DMS79 treated with DMSO at 0.1 percent for 48 hours (cell line): ENCODE measurements at regions not wholly inside any gene's neighbourhood (a gene's known extent, or its start where the extent isn't known, plus 50 kb on each side); places are given as distances from the start of the nearest gene placed in this dataset.

Experiments used
- DNase-seq: peaks from one replicate; lab custom pipeline; 2025; lab: John Stamatoyannopoulos, UW

DNA sequence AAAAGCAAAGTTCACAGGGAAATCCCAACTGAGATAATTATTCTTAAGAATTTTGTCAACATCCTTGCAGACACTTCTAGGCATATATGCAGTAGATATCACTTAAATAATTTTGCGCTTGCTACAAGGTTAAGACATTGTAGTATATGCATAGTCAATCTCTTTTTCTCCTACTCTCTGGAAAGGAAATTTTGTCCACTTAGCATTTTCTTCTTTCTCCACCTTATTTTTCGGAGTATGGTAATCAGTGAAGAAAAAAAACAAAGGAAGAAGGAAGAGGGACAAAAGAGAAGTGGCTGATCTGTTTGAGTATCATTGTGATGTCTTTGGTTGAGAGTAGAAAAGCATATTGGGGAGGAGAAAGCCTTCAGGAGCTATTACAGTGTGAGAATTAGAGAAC is 104.6 kb downstream of the LACC1 start:
- no peak for DNase-seq

DNA sequence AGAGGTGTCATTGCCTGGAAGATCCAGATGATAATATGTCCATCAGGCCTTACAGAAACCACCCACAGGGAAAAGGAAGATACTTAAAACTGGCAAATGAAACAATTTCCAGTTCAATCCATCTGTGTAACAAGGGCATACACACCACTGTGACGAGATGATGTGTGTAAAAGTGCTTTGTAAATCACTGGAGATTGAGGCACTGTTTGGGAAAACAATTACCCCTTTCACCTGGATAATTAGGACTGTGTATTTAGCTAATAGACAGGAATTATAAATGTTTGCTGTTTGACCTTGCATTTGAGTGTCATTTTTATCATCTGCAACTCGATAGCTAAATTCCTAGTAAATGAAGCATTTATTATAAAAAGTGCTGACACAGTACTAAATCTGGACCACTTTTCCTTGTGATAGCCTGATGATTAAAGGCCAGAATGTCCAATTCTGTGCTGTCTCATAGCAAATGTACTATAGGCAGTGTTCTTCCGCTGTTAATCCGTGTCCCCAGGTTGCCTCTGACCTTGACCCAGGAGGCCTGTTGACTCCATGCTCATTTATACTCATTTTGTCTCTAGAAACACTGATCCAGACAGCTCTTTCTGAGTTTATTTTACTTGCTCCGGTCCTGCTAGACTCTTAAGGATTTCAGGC is 105.8 kb downstream of the LACC1 start:
- DNase-seq, result peak; percentile 53

DNA sequence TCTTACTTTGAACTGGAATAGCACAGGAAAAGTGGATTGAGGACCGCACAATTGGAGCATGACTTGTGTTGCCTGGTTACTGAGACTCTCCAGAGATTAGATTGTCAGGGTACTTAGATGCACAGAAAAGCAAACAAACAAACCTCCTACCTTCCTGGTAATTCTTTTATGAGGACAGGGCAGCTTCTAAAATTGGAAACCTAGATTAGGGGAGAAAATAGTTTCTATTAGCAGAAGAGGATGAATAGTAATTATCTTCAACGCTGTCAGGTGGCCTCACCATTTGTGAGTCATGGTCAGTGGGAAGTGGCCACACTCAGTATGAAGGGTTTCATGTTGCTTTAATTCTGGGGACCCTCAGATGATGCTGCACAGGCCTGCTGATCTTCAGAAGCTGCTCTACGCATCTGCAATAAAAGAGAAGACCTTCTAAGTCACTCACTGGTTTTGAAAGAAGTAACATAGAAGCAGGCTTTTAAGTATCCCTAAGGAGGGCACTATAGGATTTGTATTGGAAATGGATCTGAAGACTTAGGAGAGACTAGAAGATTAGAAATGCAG is 106.8 kb downstream of the LACC1 start:
- DNase-seq, result peak; percentile 92

DNA sequence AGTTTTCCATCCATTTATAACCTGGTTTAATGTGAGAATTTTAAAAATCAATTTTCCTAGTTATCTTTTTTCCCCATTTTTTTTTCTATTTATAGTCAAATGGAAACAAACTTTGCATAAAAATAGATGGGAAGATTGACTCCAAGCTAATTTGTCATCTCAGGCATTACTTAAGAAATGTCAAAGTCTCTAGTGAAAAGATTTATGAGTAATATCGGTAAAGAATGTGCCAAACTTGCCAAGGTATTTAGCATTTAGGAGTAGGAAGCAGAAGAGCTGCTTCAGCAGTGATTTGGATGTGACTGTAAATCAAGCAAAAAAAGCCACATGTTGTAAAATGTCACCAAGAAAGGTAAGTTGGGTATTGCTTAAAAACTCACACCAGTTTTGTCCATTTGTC is 108.6 kb downstream of the LACC1 start:
- DNase-seq, result no peak

DNA sequence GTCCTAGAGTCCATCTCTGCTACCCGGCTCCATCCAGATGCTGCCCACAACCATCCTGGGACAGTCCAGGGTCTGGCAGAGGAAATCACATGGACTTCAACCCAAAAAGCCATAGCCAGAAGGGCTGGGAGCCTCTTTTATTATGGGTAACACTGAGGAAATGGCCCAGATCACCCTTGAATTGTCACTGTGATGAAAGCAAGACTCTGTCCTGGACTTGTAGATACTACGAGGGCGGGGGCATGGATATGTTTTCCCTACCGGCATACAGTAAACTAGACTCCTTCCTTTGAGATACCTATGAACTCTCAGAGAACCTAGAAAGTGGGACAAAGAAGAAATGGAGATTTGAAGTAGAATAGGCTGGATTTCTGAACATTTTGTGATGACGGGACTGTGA is 110.3 kb downstream of the LACC1 start:
- DNase-seq, result no peak

DNA sequence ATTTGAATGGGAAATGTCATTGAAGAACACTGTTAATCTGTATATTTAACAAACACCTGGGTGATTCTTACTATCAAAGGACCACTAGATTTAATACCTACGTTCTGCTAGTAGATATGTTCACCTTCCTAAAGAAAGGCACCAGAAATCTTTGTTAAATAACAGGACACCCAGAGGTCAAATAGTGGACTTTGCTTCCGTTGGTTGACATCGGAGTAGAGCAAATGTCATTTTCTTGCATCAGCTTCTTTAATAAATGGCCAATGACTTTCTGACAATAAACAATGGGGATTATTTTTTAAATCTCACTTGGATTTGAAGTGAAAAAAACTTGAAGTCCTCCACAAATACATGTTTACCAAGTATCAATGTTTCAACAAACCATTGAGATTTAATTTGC is 111.1 kb downstream of the LACC1 start:
- no peak for DNase-seq

DNA sequence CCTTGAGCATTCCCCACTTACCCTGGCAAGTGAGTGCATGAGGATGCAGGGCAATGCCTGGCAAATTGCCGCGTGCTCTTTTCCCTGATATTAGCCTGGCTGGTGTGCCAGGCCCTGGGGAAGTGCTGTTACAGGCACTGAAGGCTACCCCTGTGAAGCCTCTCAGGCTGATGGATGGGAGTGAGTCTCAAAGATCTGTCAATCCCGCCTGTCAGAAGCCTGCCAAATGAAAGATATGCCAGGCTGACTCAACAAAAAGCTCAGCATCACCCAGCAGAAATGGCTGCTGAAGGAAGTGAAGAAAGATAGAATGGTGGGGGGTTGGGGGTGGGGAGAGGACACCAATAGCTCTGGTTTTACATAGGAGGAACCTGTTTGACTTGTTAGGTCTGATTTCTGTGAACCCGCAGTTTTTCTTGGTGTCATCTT is 112.1 kb downstream of the LACC1 start:
- DNase-seq, result no peak

DNA sequence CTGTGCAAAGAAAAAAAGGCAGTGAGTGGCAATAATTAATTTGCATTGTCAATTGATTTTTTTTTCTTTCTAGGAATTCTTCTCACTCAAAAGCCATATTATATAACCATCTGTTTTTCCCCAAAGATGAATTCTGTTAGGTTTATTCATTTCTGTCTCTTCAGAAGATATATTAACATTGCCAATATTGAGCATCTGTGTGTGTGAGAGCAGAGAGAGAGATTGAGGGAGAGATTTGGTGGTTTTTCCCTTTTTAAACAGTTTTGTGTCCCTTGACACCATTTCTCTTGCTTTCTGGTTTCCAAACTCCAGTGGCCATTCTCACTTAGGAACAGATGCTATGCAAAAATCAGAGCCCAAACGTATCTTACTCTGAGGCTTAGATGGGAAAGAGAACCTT is 112.5 kb downstream of the LACC1 start:
- no peak for DNase-seq

DNA sequence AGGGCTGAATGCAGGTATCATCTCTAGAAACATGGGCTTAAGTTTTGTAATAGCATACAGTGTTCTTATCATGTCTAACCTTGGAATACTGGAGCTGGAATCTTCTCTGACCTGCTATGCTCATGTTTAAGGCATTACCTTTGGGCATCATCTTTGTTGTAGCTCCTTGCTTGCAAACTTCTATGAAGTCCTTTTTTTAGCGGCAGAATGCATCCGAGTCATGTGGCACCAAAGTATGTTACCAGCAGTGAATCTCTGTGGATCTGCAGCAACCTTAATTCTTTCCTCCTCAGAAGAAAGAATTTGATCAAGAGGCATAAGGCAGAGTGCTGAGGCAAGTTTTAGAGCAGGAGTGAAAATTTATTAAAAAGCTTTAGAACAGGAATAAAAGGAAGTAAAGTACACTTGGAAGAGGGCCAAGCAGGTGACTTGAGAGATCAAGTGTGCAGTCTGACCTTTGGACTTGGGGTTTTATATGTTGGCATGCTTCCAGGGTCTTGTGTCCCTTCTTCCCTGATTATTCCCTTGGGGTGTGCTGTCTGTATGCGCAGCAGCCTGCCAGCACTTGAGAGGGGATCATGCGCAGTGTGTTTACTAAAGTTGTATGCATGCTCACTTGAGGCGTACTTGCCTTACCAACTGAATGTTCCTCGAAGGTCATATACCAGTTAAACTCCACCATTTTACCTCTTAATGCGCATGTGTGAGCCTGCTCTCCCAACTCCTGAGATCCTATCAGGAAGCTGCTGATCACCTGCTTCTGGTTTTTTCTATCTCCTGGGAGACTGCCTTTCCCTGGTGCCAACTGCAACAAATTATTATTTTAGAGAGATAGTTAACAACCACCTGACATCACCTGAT is 115.5 kb downstream of the LACC1 start:
- DNase-seq, result peak; percentile 61

DNA sequence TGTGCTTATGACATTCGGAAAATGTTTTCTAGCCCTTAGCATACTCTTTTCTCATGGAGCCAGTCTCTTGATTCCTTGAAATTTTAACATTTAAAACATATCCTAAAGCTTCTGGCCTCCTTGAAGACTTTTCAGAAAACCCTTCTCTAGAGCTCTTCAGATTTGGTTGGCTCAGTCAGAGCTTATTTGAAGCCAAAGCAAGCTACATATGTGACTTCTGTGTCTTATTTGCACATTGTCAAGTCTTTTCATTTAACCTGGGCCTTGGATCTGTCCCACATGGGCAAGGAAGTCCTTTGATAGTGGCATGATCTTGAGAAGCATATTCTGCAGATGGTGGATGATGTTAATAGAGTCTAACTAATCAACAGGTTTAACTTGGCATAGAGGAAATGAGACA is 116.5 kb downstream of the LACC1 start:
- no peak for DNase-seq

DNA sequence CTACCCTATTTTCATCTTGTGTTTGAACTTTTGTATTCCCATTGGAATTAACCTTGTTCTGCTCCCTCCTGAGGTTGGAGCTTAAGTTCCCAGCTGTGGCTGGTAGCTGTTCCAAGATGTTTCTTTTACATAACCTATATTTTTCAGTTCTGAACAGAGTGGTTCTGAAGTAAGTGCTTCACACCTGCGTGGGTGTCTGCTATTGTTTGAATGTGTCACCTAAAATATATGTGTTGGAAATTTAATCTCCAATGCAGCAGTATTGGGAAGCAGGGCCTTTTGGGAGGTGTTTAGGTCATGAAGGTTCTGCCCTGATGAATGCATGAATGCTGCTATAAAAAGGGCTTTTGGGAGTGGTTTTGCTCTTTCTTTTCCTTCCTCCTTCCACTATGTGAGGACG is 123.8 kb downstream of the LACC1 start:
- no peak for DNase-seq

DNA sequence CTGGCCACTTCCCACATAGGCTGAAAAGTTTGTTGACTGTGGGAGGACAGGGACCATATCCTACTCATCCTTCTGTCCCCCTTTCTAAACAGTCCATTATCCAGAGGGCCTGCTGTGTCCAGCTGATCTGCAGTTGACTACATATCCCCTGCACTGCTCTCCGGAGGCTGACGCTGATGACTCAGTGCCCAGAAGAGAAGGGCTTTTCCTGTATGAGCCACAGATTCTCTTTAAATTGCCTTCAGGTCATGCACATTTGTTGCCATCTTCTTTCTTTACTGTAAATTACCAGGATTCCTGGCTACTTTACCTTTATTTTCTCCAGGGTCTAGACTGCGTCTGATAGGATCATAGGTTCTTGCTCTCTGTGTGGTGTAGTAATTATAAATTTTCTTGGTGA is 125.2 kb downstream of the LACC1 start:
- DNase-seq, result no peak

DNA sequence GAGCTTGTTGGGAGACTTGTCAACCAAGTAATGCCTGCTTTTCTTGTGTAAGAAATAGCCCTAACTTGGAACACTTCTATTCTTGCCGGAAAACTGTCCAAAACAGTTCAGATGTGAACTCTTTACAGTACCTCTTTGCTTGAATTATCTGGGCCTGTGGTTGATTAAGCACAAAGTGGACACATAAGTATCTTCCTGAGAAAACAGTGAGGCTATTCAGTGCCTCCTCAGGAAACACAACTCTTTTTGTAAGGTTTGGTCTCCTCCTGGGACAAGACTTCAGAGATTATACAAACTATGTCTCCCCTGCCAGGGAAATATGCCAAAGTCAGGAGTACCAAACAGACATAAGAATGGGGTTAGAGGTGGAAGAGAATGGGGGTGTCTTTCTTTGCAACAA is 127.7 kb downstream of the LACC1 start:
- no peak for DNase-seq

DNA sequence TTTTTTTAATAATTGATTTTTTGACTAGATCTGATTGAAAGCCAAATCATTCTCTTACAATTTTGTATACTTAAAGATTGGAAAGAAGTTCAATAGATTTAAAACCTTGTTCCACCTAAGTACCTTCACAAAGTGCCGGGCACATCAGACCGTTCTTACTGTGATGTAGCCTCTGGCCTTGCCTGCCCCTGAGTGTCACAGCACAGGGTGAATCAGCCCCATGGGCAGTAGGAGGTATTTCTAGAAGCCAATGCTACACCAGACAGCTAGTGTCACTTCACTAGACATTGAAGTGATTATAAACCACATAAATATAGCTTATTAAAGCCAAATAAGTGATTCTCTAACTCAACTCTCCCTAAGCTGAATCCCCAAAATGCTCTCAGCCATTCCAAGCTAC is 131.3 kb downstream of the LACC1 start:
- DNase-seq, result no peak

DNA sequence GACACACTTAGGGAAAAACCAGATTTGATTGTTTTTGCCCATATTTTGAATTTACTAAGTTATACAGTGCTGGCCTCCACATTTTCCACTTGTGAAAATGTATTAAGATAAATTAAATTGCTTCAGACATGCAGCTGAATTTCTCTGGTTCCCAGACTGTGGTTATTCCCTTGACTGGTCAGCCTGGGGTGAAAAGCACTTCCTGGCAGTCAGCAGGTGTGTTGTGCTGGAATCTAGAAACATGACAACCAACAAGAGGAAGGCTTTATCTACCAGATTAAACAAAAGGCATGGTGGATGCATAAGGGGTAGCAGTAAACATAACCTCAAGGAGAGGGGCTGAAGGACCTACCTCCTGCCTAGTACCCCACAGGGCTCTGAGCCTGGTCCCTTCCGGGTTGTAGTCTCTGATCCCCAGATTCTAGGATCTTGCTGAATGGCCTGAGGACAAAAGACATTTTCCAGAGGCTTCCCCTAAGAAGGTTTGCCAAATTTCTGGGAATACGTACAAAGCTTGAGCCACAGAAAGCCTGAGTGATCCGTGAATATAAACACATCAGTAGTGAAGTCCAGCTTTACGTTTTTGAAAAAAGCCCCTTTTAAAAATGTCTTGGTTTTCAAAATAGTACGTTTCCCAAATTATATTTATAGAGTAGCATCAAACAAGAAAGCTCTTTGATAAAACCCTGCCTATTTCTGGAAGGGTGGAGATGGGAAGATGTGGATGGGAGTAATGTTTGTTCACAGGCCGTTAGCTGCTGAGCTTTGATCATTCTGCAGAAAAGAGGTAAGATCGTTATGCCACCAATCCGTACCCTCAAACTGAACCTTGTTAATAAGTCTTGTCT is 133.4 kb downstream of the LACC1 start:
- no peak for DNase-seq

DNA sequence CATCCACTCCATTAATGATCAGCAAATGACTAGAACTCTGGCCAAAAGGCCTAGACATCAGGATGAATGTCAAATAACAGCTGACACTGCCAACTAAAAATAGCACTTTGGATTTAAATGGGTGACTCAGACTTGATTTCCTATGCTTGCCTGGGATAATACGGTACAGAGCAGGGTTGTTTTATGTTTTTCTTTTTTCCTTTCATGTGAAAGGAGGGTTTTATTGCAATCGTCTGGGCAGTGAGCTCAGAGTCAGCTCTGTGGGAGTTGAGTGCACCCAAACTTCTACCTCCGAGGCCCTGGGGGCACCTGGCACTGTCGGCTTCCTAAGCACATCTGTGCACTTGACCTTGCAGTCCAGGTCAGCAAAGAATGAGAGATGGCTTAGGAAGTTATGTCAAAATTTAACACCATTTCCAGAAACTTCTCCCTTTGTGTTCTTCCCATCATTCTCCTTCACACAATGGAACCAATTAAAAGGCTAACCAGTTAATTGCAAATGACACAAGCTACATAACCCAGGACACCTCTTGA is 134.1 kb downstream of the LACC1 start:
- DNase-seq, result no peak

DNA sequence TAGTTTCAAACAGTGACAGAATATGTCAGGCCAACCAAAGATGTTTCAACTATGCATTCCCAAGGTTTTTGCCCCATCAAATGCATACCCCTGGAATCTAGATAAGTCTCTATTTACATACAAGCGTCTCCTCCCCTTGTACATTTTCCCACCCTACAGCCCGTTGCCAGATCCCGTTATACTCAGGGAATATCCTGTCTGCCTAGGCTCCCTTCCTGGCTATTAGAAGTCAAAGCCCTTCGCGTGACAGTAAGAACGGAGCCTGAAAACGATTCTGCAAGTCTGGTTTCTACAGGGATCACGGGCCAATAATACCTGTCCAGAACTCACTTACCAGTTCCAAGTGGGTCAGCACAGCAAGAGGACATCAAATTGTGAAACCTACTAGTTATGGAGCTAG is 134.8 kb downstream of the LACC1 start:
- no peak for DNase-seq

DNA sequence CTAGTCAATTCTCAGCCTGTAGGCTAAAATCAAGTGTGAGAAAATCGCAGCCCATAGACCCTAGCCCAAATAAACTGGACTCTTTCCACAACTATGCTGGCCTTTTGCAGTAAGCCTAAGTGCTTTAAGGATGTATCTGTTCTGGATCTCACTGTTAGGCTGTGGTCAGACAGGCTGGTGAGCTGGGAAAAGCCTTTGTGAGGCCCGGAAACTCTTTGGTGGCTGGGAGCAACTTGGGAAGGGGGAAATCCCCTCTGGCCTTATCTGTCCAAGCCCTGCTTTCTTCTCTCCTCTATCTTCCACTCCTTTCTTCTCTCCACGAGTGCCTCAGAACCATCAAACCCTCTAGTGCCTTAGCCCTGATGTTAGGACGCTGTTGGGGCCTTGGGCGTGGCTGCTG is 135.4 kb downstream of the LACC1 start:
- DNase-seq, result no peak

DNA sequence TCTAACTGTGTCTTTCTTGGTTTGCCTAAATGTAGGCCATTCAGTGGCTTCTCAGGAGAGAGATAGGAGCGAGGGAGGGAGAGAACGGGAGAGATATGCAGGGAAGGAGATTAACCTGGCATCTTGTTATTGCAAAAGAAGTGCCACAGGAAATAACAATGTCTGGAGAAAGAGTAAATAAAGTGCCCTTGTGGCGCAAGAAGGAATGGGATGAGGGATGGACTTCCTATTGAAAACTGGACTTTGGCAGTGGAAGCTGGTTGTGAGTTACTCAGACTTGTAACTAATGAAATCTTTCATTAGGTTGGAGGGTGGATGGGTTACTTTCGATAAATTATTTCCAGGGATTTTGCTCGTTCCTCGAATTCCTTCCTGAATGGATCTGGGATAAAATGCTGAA is 136.1 kb downstream of the LACC1 start:
- no peak for DNase-seq

DNA sequence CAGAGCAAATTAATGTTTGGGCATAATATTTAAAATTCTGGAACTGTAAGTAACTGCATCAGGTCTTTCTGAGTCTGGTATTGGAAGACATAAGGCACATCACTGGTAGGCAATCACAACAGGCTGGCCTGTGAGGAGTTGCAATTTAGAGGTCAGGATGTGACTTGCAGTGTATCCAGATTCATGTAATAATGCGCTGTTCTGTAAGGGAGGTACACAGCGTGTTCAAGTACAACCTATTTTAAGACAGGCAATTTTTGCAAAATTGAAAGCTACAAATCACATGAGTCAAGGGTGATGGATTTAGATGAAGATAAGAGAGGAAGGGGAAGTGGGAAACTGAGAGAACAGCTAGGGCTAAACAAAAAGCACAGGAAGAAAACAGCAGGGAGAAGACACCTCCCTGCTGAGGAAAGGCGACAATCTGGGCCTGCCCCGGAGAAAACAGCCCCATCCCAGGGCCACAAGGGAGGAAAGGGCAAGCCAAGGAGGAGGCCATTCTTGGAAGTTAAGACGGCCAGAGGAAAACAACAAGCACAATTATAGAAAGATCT is 138.1 kb downstream of the LACC1 start:
- DNase-seq, result no peak

DNA sequence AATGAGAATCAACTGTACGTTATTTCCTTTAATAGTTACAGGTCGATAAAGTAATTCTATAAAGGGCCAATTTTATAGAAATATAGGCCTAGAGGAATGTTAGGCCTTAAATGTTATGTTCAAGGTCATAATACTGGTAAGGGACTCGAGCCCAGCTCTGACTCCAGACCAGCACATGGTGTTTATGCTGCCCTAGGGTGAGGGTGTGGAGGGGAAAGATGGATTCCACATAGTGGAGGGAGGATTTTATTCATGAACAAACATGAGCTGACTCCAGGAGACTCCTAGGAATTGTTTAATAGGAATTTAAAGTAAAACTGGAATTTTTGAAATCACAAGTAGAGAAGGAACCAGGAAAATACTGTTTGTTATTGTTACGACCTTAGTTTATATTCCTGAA is 139.9 kb downstream of the LACC1 start:
- DNase-seq, result no peak

DNA sequence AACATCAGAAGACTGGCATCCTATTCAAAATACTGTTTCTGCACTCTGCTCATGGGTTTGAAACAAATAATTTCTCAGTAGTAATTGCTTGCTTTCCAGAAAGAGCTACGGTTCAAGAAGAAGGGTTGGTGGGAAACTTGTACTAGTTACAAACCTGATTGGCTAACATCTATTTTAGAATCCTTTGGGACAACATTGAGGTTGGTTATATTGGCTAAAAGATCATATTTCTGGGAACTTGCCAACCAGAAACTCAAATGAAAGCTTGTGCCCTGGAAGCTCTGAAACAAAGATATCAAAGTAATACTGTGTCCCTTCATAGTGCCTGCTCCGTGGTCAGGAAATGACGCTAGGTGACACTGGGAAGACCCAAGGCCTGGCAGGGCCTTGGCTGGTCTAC is 141.7 kb downstream of the LACC1 start:
- DNase-seq, result peak; percentile 50
